OCI-LY7 (cell line): ENCODE measurements at regions not wholly inside any gene's neighbourhood (a gene's known extent, or its start where the extent isn't known, plus 50 kb on each side); places are given as distances from the start of the nearest gene placed in this dataset.

Source experiments
- CTCF ChIP-seq: fragments of 200-600 bp; sonication (generic); conservative IDR thresholded peaks from 2 replicates; pipeline ENCODE4 v1.5.1; 2014; ENCODE audit warnings: mild to moderate bottlenecking, antibody characterized with exemption, low read length, moderate library complexity, mixed read lengths
- EZH2phosphoT487 ChIP-seq: fragments of 200-600 bp; sonication (generic); IDR thresholded peaks from 2 replicates; pipeline ENCODE4 v1.6.1; 2018; ENCODE audit warnings: low read depth, borderline replicate concordance, mild to moderate bottlenecking, mixed run types, antibody characterized with exemption, low read length, moderate library complexity, mixed read lengths

- TF ChIP-seq CTCF (no peak), EZH2phosphoT487 (no peak)
Measured at GRCh38 chr4:26080870-26081628, 167.0 kb downstream of the SMIM20 start.
